PC-3 (cell line): ENCODE measurements at regions not wholly inside any gene's neighbourhood (a gene's known extent, or its start where the extent isn't known, plus 50 kb on each side); places are given as distances from the start of the nearest gene placed in this dataset.

Experiments
- ATAC-seq: fragments of 200-7000 bp; cut with Tn5 transposase; 2 replicates; pipeline ENCODE4 v1.9.1; 2020; ENCODE audit warnings: mild to moderate bottlenecking, moderate library complexity
- BruUV-seq: library from RNA; stranded (reverse); fragments of 400-500 nt; replicated peaks from 2 replicates; lab custom pipeline; 2021; lab: Mats Ljungman, UMichigan
- CTCF ChIA-PET: fragments of 300-600 bp; sonication (Branson Sonifier 250); formaldehyde crosslinking; loops from one replicate; lab custom pipeline; 2022; ENCODE audit warnings: antibody characterized with exemption; lab: Charles Lee
- POLR2A ChIA-PET: fragments of 300-600 bp; sonication (Branson Sonifier 250); formaldehyde crosslinking; loops from one replicate; lab custom pipeline; 2022; ENCODE audit warnings: antibody characterized with exemption; ENCODE audit not compliant: unreplicated experiment; lab: Charles Lee
- DNase-seq: peaks from one replicate; pipeline ENCODE4 v3.0.0-alpha.2; 2015
- H2AFZ ChIP-seq: fragments of 300-600 bp; sonication (generic); 2 replicates; pipeline ENCODE4 v1.6.0; 2016; ENCODE audit warnings: antibody characterized with exemption, low read length
- H3F3A ChIP-seq: fragments of 300-600 bp; sonication (generic); one replicate; pipeline ENCODE4 v1.6.0; 2017; ENCODE audit warnings: antibody characterized with exemption, low read length, control low read depth, mild to moderate bottlenecking; ENCODE audit not compliant: unreplicated experiment
- H3K27ac ChIP-seq: fragments of 300-600 bp; sonication (generic); 2 replicates; pipeline ENCODE4 v1.5.1; 2016; ENCODE audit warnings: mild to moderate bottlenecking, low read length
- H3K27me3 ChIP-seq: fragments of 300-600 bp; sonication (generic); 2 replicates; pipeline ENCODE4 v1.6.1; 2016; ENCODE audit warnings: low read length, mixed read lengths
- H3K36me3 ChIP-seq: fragments of 300-600 bp; sonication (generic); 2 replicates; pipeline ENCODE4 v1.6.1; 2016; ENCODE audit warnings: low read depth, mixed run types, low read length, mixed read lengths
- H3K4me1 ChIP-seq: fragments of 300-600 bp; sonication (generic); 2 replicates; pipeline ENCODE4 v1.5.1; 2016; ENCODE audit warnings: low read length; ENCODE audit not compliant: insufficient read depth
- H3K4me2 ChIP-seq: fragments of 300-600 bp; sonication (generic); 2 replicates; pipeline ENCODE4 v1.6.0; 2016; ENCODE audit warnings: low read length
- H3K4me3 ChIP-seq: fragments of 300-600 bp; sonication (generic); 2 replicates; pipeline ENCODE4 v1.5.1; 2016; ENCODE audit warnings: mild to moderate bottlenecking, low read length, mixed read lengths
- H3K79me2 ChIP-seq: fragments of 300-600 bp; sonication (generic); 2 replicates; pipeline ENCODE4 v1.6.1; 2017; ENCODE audit warnings: low read length, mixed read lengths
- H3K9ac ChIP-seq: fragments of 300-600 bp; sonication (generic); 2 replicates; pipeline ENCODE4 v1.6.0; 2016; ENCODE audit warnings: mild to moderate bottlenecking, low read length
- H3K9me2 ChIP-seq: fragments of 300-600 bp; sonication (generic); replicated peaks from 2 replicates; pipeline ENCODE4 v1.6.1; 2016; ENCODE audit warnings: mixed run types, low read length, mixed read lengths
- H3K9me3 ChIP-seq: fragments of 300-600 bp; sonication (generic); 2 replicates; pipeline ENCODE4 v1.6.1; 2016; ENCODE audit warnings: low read length, mixed read lengths
- H4K20me1 ChIP-seq: fragments of 300-600 bp; sonication (generic); 2 replicates; pipeline ENCODE4 v1.6.1; 2016; ENCODE audit warnings: low read length, mixed read lengths
- CTCF ChIP-seq: fragments of 300-600 bp; sonication (generic); conservative IDR thresholded peaks from 2 replicates; pipeline ENCODE4 v1.5.1; 2017; ENCODE audit warnings: antibody characterized with exemption, low read depth, mild to moderate bottlenecking, low read length
- EZH2 ChIP-seq: fragments of 300-600 bp; sonication (generic); IDR thresholded peaks from one replicate; pipeline ENCODE4 v1.6.1; 2017; ENCODE audit warnings: antibody characterized with exemption, mild to moderate bottlenecking, low read length; ENCODE audit not compliant: unreplicated experiment
- EZH2phosphoT487 ChIP-seq: fragments of 300-600 bp; sonication (generic); IDR thresholded peaks from 2 replicates; pipeline ENCODE4 v1.6.1; 2018; ENCODE audit warnings: mild to moderate bottlenecking, antibody characterized with exemption, low read length, borderline replicate concordance
- intact Hi-C: fragments of 100-400 bp; cut with micrococcal nuclease; formaldehyde crosslinking; loops from 2 replicates; pipeline ENCODE4 v1.9.0; 2023

GRCh38 chr5:88459971-88460370, 191.3 kb upstream of the TMEM161B start:
- H3K4me2 ChIP-seq: peak overlapping the region; percentile 70
- intact Hi-C loops: loop anchor here (2.0 kb wide), 2 partner anchors 57 to 201 kb away; no protein-coding TSS in a partner anchor
- H4K20me1 ChIP-seq: no peaks in the 10 kb centered on the region
- ChIA-PET CTCF (no interaction called here), POLR2A (no interaction called here)
- H3K9me2 ChIP-seq: no peaks in the 10 kb centered on the region
- H2AFZ ChIP-seq: no peak overlapping the region
- H3F3A ChIP-seq: no peaks in the 10 kb centered on the region
- peak; percentile 41 for DNase-seq
- BruUV-seq: no TSS peak
- H3K27ac ChIP-seq: peak overlapping the region; percentile 42
- no peaks in the 10 kb centered on the region for H3K36me3 ChIP-seq
- H3K9ac ChIP-seq: peak overlapping the region; percentile 0; the same call in 1 of the 2 replicates
- no peak overlapping the region for H3K4me3 ChIP-seq
- H3K27me3 ChIP-seq: no peaks in the 10 kb centered on the region
- ATAC-seq: peak; percentile 32
- TF ChIP-seq CTCF (no peak), EZH2 (no peak), EZH2phosphoT487 (no peak)
- H3K9me3 ChIP-seq: no peaks in the 10 kb centered on the region
- H3K79me2 ChIP-seq: no peaks in the 10 kb centered on the region
- H3K4me1 ChIP-seq: peaks cover 21% of the 10 kb centered on the region

GRCh38 chr5:88452820-88453219, 184.2 kb upstream of the TMEM161B start:
- Histone ChIP-seq H4K20me1 (no peaks in the 10 kb centered on the region), H3K27ac (no peak overlapping the region), H2AFZ (no peak overlapping the region), H3K9ac (no peak overlapping the region), H3K4me1 (no peaks in the 10 kb centered on the region), H3K4me2 (no peak overlapping the region), H3K9me3 (no peaks in the 10 kb centered on the region), H3F3A (no peaks in the 10 kb centered on the region), H3K4me3 (no peak overlapping the region), H3K36me3 (no peaks in the 10 kb centered on the region), H3K27me3 (no peaks in the 10 kb centered on the region), H3K9me2 (no peaks in the 10 kb centered on the region), H3K79me2 (no peaks in the 10 kb centered on the region)
- TF ChIP-seq CTCF: no peak
- no peak for TF ChIP-seq EZH2phosphoT487
- no peak for TF ChIP-seq EZH2
- intact Hi-C loops: no loop called here
- ChIA-PET CTCF (no interaction called here), POLR2A (no interaction called here)
- BruUV-seq: no TSS peak
- peak; percentile 34 for DNase-seq
- ATAC-seq: peak; percentile 51

- Histone ChIP-seq H3K36me3 (no peaks in the 10 kb centered on the region), H4K20me1 (no peaks in the 10 kb centered on the region), H3F3A (no peaks in the 10 kb centered on the region), H3K9me3 (no peaks in the 10 kb centered on the region), H3K9me2 (no peaks in the 10 kb centered on the region), H3K9ac (no peak overlapping the region), H3K79me2 (no peaks in the 10 kb centered on the region), H3K4me2 (no peak overlapping the region), H3K27me3 (no peaks in the 10 kb centered on the region), H3K27ac (no peak overlapping the region), H3K4me3 (no peak overlapping the region), H3K4me1 (no peaks in the 10 kb centered on the region), H2AFZ (no peak overlapping the region)
- no peak for DNase-seq
- CTCF ChIA-PET: no interaction called here
- ATAC-seq: no peak
- POLR2A ChIA-PET: no interaction called here
- TF ChIP-seq CTCF: no peak
- no peak for TF ChIP-seq EZH2
- no peak for TF ChIP-seq EZH2phosphoT487
- intact Hi-C loops: no loop called here
- BruUV-seq: no TSS peak
These were observed 181.6 kb upstream of the TMEM161B start for GRCh38 chr5:88450239-88450638.
